ENCODE measurements at regions not wholly inside any gene's neighbourhood (a gene's known extent, or its start where the extent isn't known, plus 50 kb on each side); places are given as distances from the start of the nearest gene placed in this dataset.

GRCh38 chr2:220949466-220949865, 622.6 kb downstream of the EPHA4 start:
- TF ChIP-seq CTCF (IDR thresholded peaks at IDR 0.05) (no peak), POLR2A (IDR thresholded peaks at IDR 0.05) (no peak), POLR2AphosphoS5 (IDR thresholded peaks at IDR 0.05) (no peak)
